ENCODE measurements at regions not wholly inside any gene's neighbourhood (a gene's known extent, or its start where the extent isn't known, plus 50 kb on each side); places are given as distances from the start of the nearest gene placed in this dataset.

GRCh38 chr2:56011624-56012023 lies 88.0 kb upstream of the EFEMP1 start:
- no peak for DNase-seq
- WGBS, 2 donors, result 82 to 84% methylated on average over 4 of the region's 4 CpGs
- ATAC-seq (ENCODE audit: low FRiP score in 2 of 2), result no peak
- Histone ChIP-seq H3K27me3 (no peaks in the 10 kb centered on the region), H3K27ac (no peak overlapping the region), H3K4me3 (no peak overlapping the region), H3K9me3 (no peaks in the 10 kb centered on the region), H3K4me1 (peaks cover 0 to 12% (median 8%) of the 10 kb centered on the region in 4 donors), H3K36me3 (no peaks in the 10 kb centered on the region)
- TF ChIP-seq POLR2A (IDR thresholded peaks at IDR 0.05), result no peak
- TF ChIP-seq EP300 (IDR thresholded peaks at IDR 0.05), result no peak
- no peak for TF ChIP-seq POLR2AphosphoS5 (IDR thresholded peaks at IDR 0.05)
- TF ChIP-seq CTCF (IDR thresholded peaks at IDR 0.05), result no peak

DNA sequence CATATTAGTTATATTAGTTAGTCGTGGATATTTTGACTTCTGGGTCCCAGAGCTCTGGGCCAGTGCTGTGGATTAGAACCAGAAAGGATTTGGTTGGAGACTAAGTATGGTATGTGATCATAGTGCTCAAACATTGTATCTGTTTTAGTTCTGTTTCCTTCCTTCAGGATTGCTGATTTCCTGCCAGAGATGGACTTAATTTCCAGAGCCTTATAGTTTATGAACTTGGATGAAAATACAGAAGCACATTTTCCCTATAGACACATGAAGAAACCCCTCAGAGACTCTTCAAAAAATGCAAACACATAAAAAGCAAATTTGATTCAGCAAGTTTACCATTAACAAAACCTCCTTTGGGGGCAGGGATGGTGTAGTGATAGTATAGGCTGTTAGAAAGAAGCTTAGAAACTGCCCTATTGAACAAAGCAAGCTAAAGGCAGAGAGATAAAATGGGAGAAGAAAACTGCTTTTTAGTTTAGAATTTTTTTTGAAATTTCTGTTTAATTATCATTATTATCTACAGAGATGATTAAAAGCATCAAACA lies 88.7 kb upstream of the EFEMP1 start:
- H3K9me3 ChIP-seq, result no peaks in the 10 kb centered on the region
- no peaks in the 10 kb centered on the region for H3K36me3 ChIP-seq
- no peak for TF ChIP-seq CTCF (IDR thresholded peaks at IDR 0.05)
- TF ChIP-seq POLR2A (IDR thresholded peaks at IDR 0.05), result no peak
- 58 to 65% methylated on average over 1 of the region's 1 CpG for WGBS, 2 donors
- no peaks in the 10 kb centered on the region for H3K27me3 ChIP-seq
- DNase-seq (no peak), ATAC-seq (ENCODE audit: low FRiP score in 2 of 2) (no peak)
- no peak overlapping the region for H3K27ac ChIP-seq
- no peak overlapping the region for H3K4me3 ChIP-seq
- H3K4me1 ChIP-seq, result peaks cover 0 to 12% (median 8%) of the 10 kb centered on the region in 4 donors

DNA sequence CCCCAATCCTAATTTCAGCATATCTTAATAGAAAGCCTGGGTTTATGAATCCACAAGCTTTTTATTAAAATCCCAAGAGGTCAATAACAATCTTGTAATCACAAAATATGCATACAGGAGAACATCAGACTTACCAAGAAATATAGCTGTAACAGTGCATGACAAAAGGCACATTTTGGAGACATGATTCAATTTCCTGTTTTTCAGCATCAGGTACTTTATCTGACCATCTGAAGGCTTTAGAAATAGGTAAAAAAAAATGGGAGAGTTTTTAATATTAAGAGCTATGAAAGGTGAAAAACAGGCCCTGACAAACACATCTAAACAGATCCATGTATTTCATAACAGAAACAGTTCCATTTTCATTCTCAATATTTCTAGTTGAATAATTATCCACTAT lies 89.9 kb upstream of the EFEMP1 start:
- H3K27ac ChIP-seq, result no peak overlapping the region
- DNase-seq (no peak), ATAC-seq (ENCODE audit: low FRiP score in 2 of 2) (no peak)
- no peak overlapping the region for H3K4me3 ChIP-seq
- H3K27me3 ChIP-seq, result no peaks in the 10 kb centered on the region
- H3K4me1 ChIP-seq, result peaks cover 0 to 12% (median 8%) of the 10 kb centered on the region in 4 donors
- no peaks in the 10 kb centered on the region for H3K36me3 ChIP-seq
- TF ChIP-seq EP300 (IDR thresholded peaks at IDR 0.05) (no peak), POLR2A (IDR thresholded peaks at IDR 0.05) (no peak), POLR2AphosphoS5 (IDR thresholded peaks at IDR 0.05) (no peak), CTCF (IDR thresholded peaks at IDR 0.05) (no peak)
- no peaks in the 10 kb centered on the region for H3K9me3 ChIP-seq

DNA sequence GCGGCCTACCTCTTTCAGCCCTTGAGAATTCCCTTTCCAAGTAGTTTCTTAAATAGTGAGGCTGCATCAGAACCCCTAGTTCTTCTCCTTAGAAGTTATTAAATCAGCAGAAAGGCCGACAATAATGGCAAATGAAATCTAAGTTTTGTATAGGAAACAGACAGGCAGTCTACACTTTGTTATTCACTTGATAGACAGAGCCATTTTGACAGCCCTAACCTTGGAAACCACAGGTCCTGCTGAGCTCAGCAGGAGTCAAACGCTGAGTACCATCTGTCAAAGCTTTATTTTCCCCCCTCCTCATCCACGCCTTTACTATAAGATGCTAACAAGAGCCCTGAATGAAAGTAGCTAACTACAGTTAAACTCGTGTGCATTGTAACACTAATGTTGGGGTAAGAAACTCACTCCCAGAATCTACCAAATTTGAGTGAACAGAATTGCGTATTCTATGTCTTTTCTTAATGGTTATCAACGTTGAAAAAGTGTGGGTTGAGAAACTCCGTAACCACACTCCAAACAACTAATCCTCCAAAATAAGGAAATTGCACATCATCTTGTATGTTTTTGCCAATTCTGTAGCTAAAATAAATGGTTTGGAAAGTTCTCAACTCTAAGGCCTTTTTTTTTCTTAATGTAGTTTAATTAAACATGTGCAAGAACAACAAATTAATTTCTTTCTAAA lies 90.6 kb upstream of the EFEMP1 start:
- DNase-seq (no peak), ATAC-seq (ENCODE audit: low FRiP score in 2 of 2) (no peak)
- Histone ChIP-seq H3K9me3 (no peaks in the 10 kb centered on the region), H3K36me3 (no peaks in the 10 kb centered on the region), H3K27ac (no peak overlapping the region), H3K4me1 (peaks cover 0 to 5% (median 4%) of the 10 kb centered on the region in 4 donors), H3K4me3 (no peak overlapping the region), H3K27me3 (no peaks in the 10 kb centered on the region)
- no peak for TF ChIP-seq EP300 (IDR thresholded peaks at IDR 0.05)
- no peak for TF ChIP-seq POLR2AphosphoS5 (IDR thresholded peaks at IDR 0.05)
- no peak for TF ChIP-seq CTCF (IDR thresholded peaks at IDR 0.05)
- no peak for TF ChIP-seq POLR2A (IDR thresholded peaks at IDR 0.05)
- WGBS, 2 donors, result 65 to 66% methylated on average over 8 of the region's 8 CpGs

- DNase-seq (no peak), ATAC-seq (ENCODE audit: low FRiP score in 2 of 2) (no peak)
- WGBS, 2 donors, result 39 to 42% methylated on average over 4 of the region's 4 CpGs
- Histone ChIP-seq H3K9me3 (no peaks in the 10 kb centered on the region), H3K4me1 (no peaks in the 10 kb centered on the region), H3K36me3 (no peaks in the 10 kb centered on the region), H3K4me3 (no peak overlapping the region), H3K27me3 (no peaks in the 10 kb centered on the region), H3K27ac (no peak overlapping the region)
- no peak for TF ChIP-seq EP300 (IDR thresholded peaks at IDR 0.05)
- TF ChIP-seq CTCF (IDR thresholded peaks at IDR 0.05), result no peak
- no peak for TF ChIP-seq POLR2AphosphoS5 (IDR thresholded peaks at IDR 0.05)
- no peak for TF ChIP-seq POLR2A (IDR thresholded peaks at IDR 0.05)
These were observed 92.1 kb upstream of the EFEMP1 start for GRCh38 chr2:56015711-56016115.

Data from upper lobe of left lung (tissue), 6 donors.